GM19452 (cell line): ENCODE measurements at regions not wholly inside any gene's neighbourhood (a gene's known extent, or its start where the extent isn't known, plus 50 kb on each side); places are given as distances from the start of the nearest gene placed in this dataset.

Source experiments
- ATAC-seq: cut with Tn5 transposase; IDR thresholded peaks from one replicate; pipeline ENCODE4 v1.9.1; 2021; ENCODE audit not compliant: unreplicated experiment

GRCh38 chr9:115643948-115644727, 509.5 kb upstream of the PAPPA start:
- no peak for ATAC-seq

GRCh38 chr9:115649991-115650472, 503.6 kb upstream of the PAPPA start:
- no peak for ATAC-seq

GRCh38 chr9:115650768-115651167, 502.8 kb upstream of the PAPPA start:
- ATAC-seq = no peak

GRCh38 chr9:115651461-115651860, 502.1 kb upstream of the PAPPA start:
- ATAC-seq = no peak

- ATAC-seq = no peak
These were observed 500.4 kb upstream of the PAPPA start for GRCh38 chr9:115653171-115653606.

- ATAC-seq = no peak
These were observed 495.9 kb upstream of the PAPPA start for GRCh38 chr9:115657695-115658094.

GRCh38 chr9:115665519-115665918, 488.1 kb upstream of the PAPPA start:
- no peak for ATAC-seq

GRCh38 chr9:115668521-115668920, 485.1 kb upstream of the PAPPA start:
- ATAC-seq = no peak

GRCh38 chr9:115671236-115671962, 482.2 kb upstream of the PAPPA start:
- no peak for ATAC-seq

GRCh38 chr9:115671963-115672305, 481.7 kb upstream of the PAPPA start:
- no peak for ATAC-seq

GRCh38 chr9:115672477-115673316, 480.9 kb upstream of the PAPPA start:
- ATAC-seq = no peak

- ATAC-seq = no peak
These were observed 480.0 kb upstream of the PAPPA start for GRCh38 chr9:115673599-115673998.

- no peak for ATAC-seq
These were observed 479.5 kb upstream of the PAPPA start for GRCh38 chr9:115674091-115674490.

GRCh38 chr9:115675834-115676233, 477.8 kb upstream of the PAPPA start:
- no peak for ATAC-seq

GRCh38 chr9:115680231-115680630, 473.4 kb upstream of the PAPPA start:
- ATAC-seq = no peak

GRCh38 chr9:115681585-115681984, 472.0 kb upstream of the PAPPA start:
- ATAC-seq = no peak

- no peak for ATAC-seq
These were observed 467.5 kb upstream of the PAPPA start for GRCh38 chr9:115686069-115686468.

- no peak for ATAC-seq
These were observed 466.2 kb upstream of the PAPPA start for GRCh38 chr9:115687356-115687755.

GRCh38 chr9:115689331-115689730, 464.3 kb upstream of the PAPPA start:
- no peak for ATAC-seq

GRCh38 chr9:115690786-115691496, 462.6 kb upstream of the PAPPA start:
- no peak for ATAC-seq

GRCh38 chr9:115691693-115692092, 461.9 kb upstream of the PAPPA start:
- ATAC-seq = no peak
